ENCODE measurements at regions not wholly inside any gene's neighbourhood (a gene's known extent, or its start where the extent isn't known, plus 50 kb on each side); places are given as distances from the start of the nearest gene placed in this dataset.

GRCh38 chr12:84712747-84713146 lies 199.9 kb downstream of the SLC6A15 start:
- no peak for TF ChIP-seq CTCF (IDR thresholded peaks at IDR 0.05)
- no peak overlapping the region for H3K4me3 ChIP-seq
- intact Hi-C loops (cut with DNase I, micrococcal nuclease): no loop called here
- H3K9me3 ChIP-seq: no peaks in the 10 kb centered on the region
- no peaks in the 10 kb centered on the region for H3K4me1 ChIP-seq (ENCODE audit: low read depth)
- ATAC-seq (no peak), DNase-seq (no peak)
- no peaks in the 10 kb centered on the region for H3K36me3 ChIP-seq (ENCODE audit: low read depth)

- Histone ChIP-seq H3K4me1 (ENCODE audit: low read depth) (no peaks in the 10 kb centered on the region), H3K4me3 (no peak overlapping the region), H3K36me3 (ENCODE audit: low read depth) (no peaks in the 10 kb centered on the region), H3K9me3 (no peaks in the 10 kb centered on the region)
- DNase-seq: no peak
- intact Hi-C loops (cut with DNase I, micrococcal nuclease): no loop called here
- ATAC-seq: no peak
- no peak for TF ChIP-seq CTCF (IDR thresholded peaks at IDR 0.05)
These were observed 206.2 kb downstream of the SLC6A15 start for GRCh38 chr12:84706374-84706773.

GRCh38 chr12:84704856-84705255 lies 207.7 kb downstream of the SLC6A15 start:
- Histone ChIP-seq H3K9me3 (no peaks in the 10 kb centered on the region), H3K4me3 (no peak overlapping the region), H3K36me3 (ENCODE audit: low read depth) (no peaks in the 10 kb centered on the region), H3K4me1 (ENCODE audit: low read depth) (no peaks in the 10 kb centered on the region)
- intact Hi-C loops (cut with DNase I, micrococcal nuclease): no loop called here
- no peak for DNase-seq
- TF ChIP-seq CTCF (IDR thresholded peaks at IDR 0.05): no peak
- no peak for ATAC-seq

GRCh38 chr12:84702001-84702400 lies 210.6 kb downstream of the SLC6A15 start:
- H3K9me3 ChIP-seq: no peaks in the 10 kb centered on the region
- ATAC-seq (no peak), DNase-seq (no peak)
- H3K4me1 ChIP-seq (ENCODE audit: low read depth): no peaks in the 10 kb centered on the region
- no peak for TF ChIP-seq CTCF (IDR thresholded peaks at IDR 0.05)
- no peak overlapping the region for H3K4me3 ChIP-seq
- intact Hi-C loops (cut with DNase I, micrococcal nuclease): no loop called here
- no peaks in the 10 kb centered on the region for H3K36me3 ChIP-seq (ENCODE audit: low read depth)

GRCh38 chr12:84701041-84701440 lies 211.6 kb downstream of the SLC6A15 start:
- no peaks in the 10 kb centered on the region for H3K9me3 ChIP-seq
- no peak overlapping the region for H3K4me3 ChIP-seq
- intact Hi-C loops (cut with DNase I, micrococcal nuclease): no loop called here
- ATAC-seq (no peak), DNase-seq (no peak)
- no peak for TF ChIP-seq CTCF (IDR thresholded peaks at IDR 0.05)
- H3K36me3 ChIP-seq (ENCODE audit: low read depth): no peaks in the 10 kb centered on the region
- no peaks in the 10 kb centered on the region for H3K4me1 ChIP-seq (ENCODE audit: low read depth)

Data from mucosa of descending colon (tissue), 3 donors.